ENCODE measurements at regions not wholly inside any gene's neighbourhood (a gene's known extent, or its start where the extent isn't known, plus 50 kb on each side); places are given as distances from the start of the nearest gene placed in this dataset.

DNA sequence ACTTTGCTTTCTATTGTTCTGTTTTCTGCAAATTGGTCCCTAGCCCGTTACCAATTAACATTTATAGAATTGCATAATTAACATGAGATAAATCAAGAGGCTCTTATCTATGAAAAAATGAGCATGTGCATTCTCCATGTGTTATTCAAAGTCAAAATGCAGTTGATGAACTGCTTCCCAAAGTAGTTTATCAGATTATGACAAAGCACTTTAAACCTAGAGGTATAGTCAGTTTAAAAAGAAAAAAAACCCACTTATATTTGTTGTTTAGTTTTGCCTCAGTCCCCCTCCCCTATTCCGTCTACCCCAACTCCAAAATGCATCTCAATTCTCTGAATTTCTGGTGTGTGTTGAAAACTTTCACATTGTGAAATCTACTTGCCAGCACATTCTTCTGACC is 119.5 kb downstream of the ATXN3L start:
- FAIRE-seq (peak; percentile 57), DNase-seq (no peak)
- TF ChIP-seq, protein P1, sequence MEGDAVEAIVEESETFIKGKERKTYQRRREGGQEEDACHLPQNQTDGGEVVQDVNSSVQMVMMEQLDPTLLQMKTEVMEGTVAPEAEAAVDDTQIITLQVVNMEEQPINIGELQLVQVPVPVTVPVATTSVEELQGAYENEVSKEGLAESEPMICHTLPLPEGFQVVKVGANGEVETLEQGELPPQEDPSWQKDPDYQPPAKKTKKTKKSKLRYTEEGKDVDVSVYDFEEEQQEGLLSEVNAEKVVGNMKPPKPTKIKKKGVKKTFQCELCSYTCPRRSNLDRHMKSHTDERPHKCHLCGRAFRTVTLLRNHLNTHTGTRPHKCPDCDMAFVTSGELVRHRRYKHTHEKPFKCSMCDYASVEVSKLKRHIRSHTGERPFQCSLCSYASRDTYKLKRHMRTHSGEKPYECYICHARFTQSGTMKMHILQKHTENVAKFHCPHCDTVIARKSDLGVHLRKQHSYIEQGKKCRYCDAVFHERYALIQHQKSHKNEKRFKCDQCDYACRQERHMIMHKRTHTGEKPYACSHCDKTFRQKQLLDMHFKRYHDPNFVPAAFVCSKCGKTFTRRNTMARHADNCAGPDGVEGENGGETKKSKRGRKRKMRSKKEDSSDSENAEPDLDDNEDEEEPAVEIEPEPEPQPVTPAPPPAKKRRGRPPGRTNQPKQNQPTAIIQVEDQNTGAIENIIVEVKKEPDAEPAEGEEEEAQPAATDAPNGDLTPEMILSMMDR (IDR thresholded peaks at IDR 0.05; ENCODE audit: borderline replicate concordance, extremely low read depth, insufficient read depth) = no peak
- H3K27ac ChIP-seq (ENCODE audit: low read depth in 2 of 2, low read length in 2 of 2) = no peak overlapping the region
- H3K9ac ChIP-seq (ENCODE audit: low read length in 3 of 3) = no peak overlapping the region
- H3K36me3 ChIP-seq (ENCODE audit: control insufficient read depth in 2 of 3, insufficient read depth in 3 of 3, low read length in 3 of 3) = no peaks in the 10 kb centered on the region
- no peaks in the 10 kb centered on the region for H3K4me1 ChIP-seq (ENCODE audit: control insufficient read depth in 2 of 3, insufficient read depth in 2 of 3, low read depth in 1 of 3, low read length in 3 of 3)
- no peaks in the 10 kb centered on the region for H3K27me3 ChIP-seq (ENCODE audit: control insufficient read depth, insufficient read depth, low read length)
- no peaks in the 10 kb centered on the region for H3K9me3 ChIP-seq (ENCODE audit: control insufficient read depth in 2 of 3, insufficient read depth in 1 of 3, low read length in 3 of 3)
- no peak overlapping the region for H3K4me3 ChIP-seq (ENCODE audit: low read length in 3 of 3)
- intact Hi-C loops (cut with DNase I) = no loop called here

- H3K4me1 ChIP-seq (ENCODE audit: control insufficient read depth in 2 of 3, insufficient read depth in 2 of 3, low read depth in 1 of 3, low read length in 3 of 3) = no peaks in the 10 kb centered on the region
- no peaks in the 10 kb centered on the region for H3K9me3 ChIP-seq (ENCODE audit: control insufficient read depth in 2 of 3, insufficient read depth in 1 of 3, low read length in 3 of 3)
- no peak for FAIRE-seq
- no peak overlapping the region for H3K9ac ChIP-seq (ENCODE audit: low read length in 3 of 3)
- intact Hi-C loops (cut with DNase I) = no loop called here
- DNase-seq = no peak
- no peak overlapping the region for H3K27ac ChIP-seq (ENCODE audit: low read depth in 2 of 2, low read length in 2 of 2)
- H3K4me3 ChIP-seq (ENCODE audit: low read length in 3 of 3) = no peak overlapping the region
- no peaks in the 10 kb centered on the region for H3K27me3 ChIP-seq (ENCODE audit: control insufficient read depth, insufficient read depth, low read length)
- TF ChIP-seq, protein P1 (IDR thresholded peaks at IDR 0.05; ENCODE audit: borderline replicate concordance, extremely low read depth, insufficient read depth) = no peak
- no peaks in the 10 kb centered on the region for H3K36me3 ChIP-seq (ENCODE audit: control insufficient read depth in 2 of 3, insufficient read depth in 3 of 3, low read length in 3 of 3)
Observed at GRCh38 chrX:13198762-13199064, 121.1 kb downstream of the ATXN3L start.

- H3K4me1 ChIP-seq (ENCODE audit: control insufficient read depth in 2 of 3, insufficient read depth in 2 of 3, low read depth in 1 of 3, low read length in 3 of 3) = no peaks in the 10 kb centered on the region
- intact Hi-C loops (cut with DNase I) = no loop called here
- FAIRE-seq (no peak), DNase-seq (peak in 3 of 5 donors; percentile 26 to 63 (median 55))
- H3K9ac ChIP-seq (ENCODE audit: low read length in 3 of 3) = no peak overlapping the region
- no peak overlapping the region for H3K4me3 ChIP-seq (ENCODE audit: low read length in 3 of 3)
- H3K27me3 ChIP-seq (ENCODE audit: control insufficient read depth, insufficient read depth, low read length) = no peaks in the 10 kb centered on the region
- no peak overlapping the region for H3K27ac ChIP-seq (ENCODE audit: low read depth in 2 of 2, low read length in 2 of 2)
- H3K9me3 ChIP-seq (ENCODE audit: control insufficient read depth in 2 of 3, insufficient read depth in 1 of 3, low read length in 3 of 3) = no peaks in the 10 kb centered on the region
- TF ChIP-seq, protein P1 (IDR thresholded peaks at IDR 0.05; ENCODE audit: borderline replicate concordance, extremely low read depth, insufficient read depth) = no peak
- H3K36me3 ChIP-seq (ENCODE audit: control insufficient read depth in 2 of 3, insufficient read depth in 3 of 3, low read length in 3 of 3) = no peaks in the 10 kb centered on the region
Observed at GRCh38 chrX:13198056-13198761, 121.6 kb downstream of the ATXN3L start.

DNA sequence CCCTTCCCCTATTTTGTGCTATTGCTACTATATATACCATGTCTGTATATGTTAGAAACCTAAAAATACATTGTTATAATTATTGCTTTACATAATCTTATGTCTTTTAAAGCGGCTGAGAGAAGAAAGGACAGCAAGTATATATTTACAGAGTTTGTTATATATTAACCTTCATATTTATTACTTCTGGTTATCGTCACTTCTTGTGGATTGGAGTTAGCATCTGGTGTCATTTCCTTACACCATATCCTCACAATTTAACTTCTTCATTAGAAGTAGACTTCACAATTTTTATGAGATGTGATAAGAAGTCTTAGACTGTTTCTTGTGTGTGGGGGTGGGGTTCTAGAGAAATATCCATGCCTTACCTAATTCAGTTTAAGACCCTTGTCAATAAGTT is 123.1 kb downstream of the ATXN3L start:
- no peaks in the 10 kb centered on the region for H3K36me3 ChIP-seq (ENCODE audit: control insufficient read depth in 2 of 3, insufficient read depth in 3 of 3, low read length in 3 of 3)
- intact Hi-C loops (cut with DNase I) = no loop called here
- no peak overlapping the region for H3K9ac ChIP-seq (ENCODE audit: low read length in 3 of 3)
- H3K27me3 ChIP-seq (ENCODE audit: control insufficient read depth, insufficient read depth, low read length) = no peaks in the 10 kb centered on the region
- H3K4me3 ChIP-seq (ENCODE audit: low read length in 3 of 3) = no peak overlapping the region
- TF ChIP-seq, protein P1 (IDR thresholded peaks at IDR 0.05; ENCODE audit: borderline replicate concordance, extremely low read depth, insufficient read depth) = no peak
- H3K27ac ChIP-seq (ENCODE audit: low read depth in 2 of 2, low read length in 2 of 2) = no peak overlapping the region
- H3K9me3 ChIP-seq (ENCODE audit: control insufficient read depth in 2 of 3, insufficient read depth in 1 of 3, low read length in 3 of 3) = no peaks in the 10 kb centered on the region
- FAIRE-seq (no peak), DNase-seq (no peak)
- no peaks in the 10 kb centered on the region for H3K4me1 ChIP-seq (ENCODE audit: control insufficient read depth in 2 of 3, insufficient read depth in 2 of 3, low read depth in 1 of 3, low read length in 3 of 3)
